GM12875 (cell line): ENCODE measurements at regions not wholly inside any gene's neighbourhood (a gene's known extent, or its start where the extent isn't known, plus 50 kb on each side); places are given as distances from the start of the nearest gene placed in this dataset.

Source experiments
- H3K4me3 ChIP-seq: one replicate; pipeline ENCODE4 v1.5.1; 2011; ENCODE audit warnings: low read depth, low read length, control low read depth
- CTCF ChIP-seq: IDR thresholded peaks from 2 replicates; pipeline ENCODE4 v1.5.1; 2011; ENCODE audit warnings: low read depth, mild to moderate bottlenecking, control low read depth, inconsistent platforms, low read length, moderate library complexity, borderline replicate concordance; ENCODE audit not compliant: insufficient read depth

GRCh38 chr13:106963151-106963550, 395.2 kb upstream of the ARGLU1 start:
- no peak overlapping the region for H3K4me3 ChIP-seq
- no peak for TF ChIP-seq CTCF

- TF ChIP-seq CTCF = no peak
- no peak overlapping the region for H3K4me3 ChIP-seq
Observed at GRCh38 chr13:106961651-106962050, 393.7 kb upstream of the ARGLU1 start.

- TF ChIP-seq CTCF = no peak
- no peak overlapping the region for H3K4me3 ChIP-seq
Observed at GRCh38 chr13:106961216-106961615, 393.3 kb upstream of the ARGLU1 start.

GRCh38 chr13:106958621-106959048, 390.7 kb upstream of the ARGLU1 start:
- TF ChIP-seq CTCF = no peak
- H3K4me3 ChIP-seq = no peak overlapping the region

- no peak overlapping the region for H3K4me3 ChIP-seq
- TF ChIP-seq CTCF = no peak
Observed at GRCh38 chr13:106942563-106942962, 374.6 kb upstream of the ARGLU1 start.

GRCh38 chr13:106941779-106942178, 373.8 kb upstream of the ARGLU1 start:
- no peak overlapping the region for H3K4me3 ChIP-seq
- TF ChIP-seq CTCF = no peak

- H3K4me3 ChIP-seq = no peak overlapping the region
- no peak for TF ChIP-seq CTCF
Observed at GRCh38 chr13:106927421-106927820, 359.5 kb upstream of the ARGLU1 start.
